HG03432 (cell line): ENCODE measurements at regions not wholly inside any gene's neighbourhood (a gene's known extent, or its start where the extent isn't known, plus 50 kb on each side); places are given as distances from the start of the nearest gene placed in this dataset.

Source experiments
- ATAC-seq: cut with Tn5 transposase; IDR thresholded peaks from one replicate; pipeline ENCODE4 v1.9.1; 2021; ENCODE audit warnings: mild to moderate bottlenecking, moderate library complexity; ENCODE audit not compliant: unreplicated experiment

GRCh38 chr17:55635253-55635914 is 87.3 kb downstream of the TMEM100 start:
- no peak for ATAC-seq

- ATAC-seq: no peak
Observed at GRCh38 chr17:55634702-55635101, 88.0 kb downstream of the TMEM100 start.

GRCh38 chr17:55632893-55633292 is 89.8 kb downstream of the TMEM100 start:
- no peak for ATAC-seq

- ATAC-seq: no peak
Observed at GRCh38 chr17:55632236-55632635, 90.4 kb downstream of the TMEM100 start.

- no peak for ATAC-seq
Observed at GRCh38 chr17:55629995-55630394, 92.7 kb downstream of the TMEM100 start.

- ATAC-seq: peak; percentile 73
Observed at GRCh38 chr17:55625521-55625920, 97.1 kb downstream of the TMEM100 start.

- ATAC-seq: peak; percentile 78
Observed at GRCh38 chr17:55624772-55625433, 97.8 kb downstream of the TMEM100 start.

GRCh38 chr17:55622547-55622946 is 100.1 kb downstream of the TMEM100 start:
- no peak for ATAC-seq

GRCh38 chr17:55620945-55621344 is 101.7 kb downstream of the TMEM100 start:
- ATAC-seq: no peak

GRCh38 chr17:55620023-55620422 is 102.6 kb downstream of the TMEM100 start:
- no peak for ATAC-seq

- ATAC-seq: no peak
Observed at GRCh38 chr17:55617441-55617840, 105.2 kb downstream of the TMEM100 start.

- ATAC-seq: no peak
Observed at GRCh38 chr17:55614061-55614460, 102.8 kb upstream of the SMIM36 start.

- no peak for ATAC-seq
Observed at GRCh38 chr17:55612691-55613141, 101.5 kb upstream of the SMIM36 start.

- no peak for ATAC-seq
Observed at GRCh38 chr17:55607731-55608341, 96.6 kb upstream of the SMIM36 start.

GRCh38 chr17:55606488-55606815 is 95.2 kb upstream of the SMIM36 start:
- no peak for ATAC-seq

- ATAC-seq: no peak
Observed at GRCh38 chr17:55605705-55606487, 94.6 kb upstream of the SMIM36 start.

- ATAC-seq: peak; percentile 77
Observed at GRCh38 chr17:55601874-55602364, 90.7 kb upstream of the SMIM36 start.

GRCh38 chr17:55598495-55598894 is 87.2 kb upstream of the SMIM36 start:
- no peak for ATAC-seq

GRCh38 chr17:55588446-55589242 is 77.4 kb upstream of the SMIM36 start:
- no peak for ATAC-seq

- no peak for ATAC-seq
Observed at GRCh38 chr17:55587608-55588139, 76.4 kb upstream of the SMIM36 start.
